IMR-90 (cell line): ENCODE measurements at regions not wholly inside any gene's neighbourhood (a gene's known extent, or its start where the extent isn't known, plus 50 kb on each side); places are given as distances from the start of the nearest gene placed in this dataset.

ENCODE experiments used
- ATAC-seq: fragments of 200-7000 bp; cut with Tn5 transposase; 2 replicates; pipeline ENCODE4 v1.9.1; 2020; ENCODE audit warnings: low read depth, mild to moderate bottlenecking, moderate library complexity
- BruUV-seq: library from RNA; stranded (reverse); fragments of 400-500 nt; replicated peaks from 2 replicates; lab custom pipeline; 2021; lab: Mats Ljungman, UMichigan
- CTCF ChIA-PET: fragments of 300-600 bp; formaldehyde crosslinking; extraction: SDS; loops from one replicate; lab custom pipeline; 2021; ENCODE audit warnings: antibody characterized with exemption; lab: Yijun Ruan, JAX
- POLR2A ChIA-PET: fragments of 300-600 bp; sonication (Branson Sonifier 250); formaldehyde crosslinking; loops from one replicate; lab custom pipeline; 2022; ENCODE audit warnings: antibody characterized with exemption; ENCODE audit not compliant: unreplicated experiment; lab: Charles Lee
- DNase-seq: peaks from one replicate; pipeline ENCODE4 v3.0.0; 2013
- H2AFZ ChIP-seq: replicated peaks from 2 replicates; pipeline ENCODE3; 2013; ENCODE audit warnings: low read length, mild to moderate bottlenecking; ENCODE audit not compliant: poor library complexity
- H2AK5ac ChIP-seq: 2 replicates; pipeline ENCODE4 v1.6.1; 2013; ENCODE audit warnings: low read depth, low read length, inconsistent platforms
- H2AK9ac ChIP-seq: replicated peaks from 2 replicates; pipeline ENCODE3; 2013; ENCODE audit warnings: mild to moderate bottlenecking, low read depth, low read length, moderate library complexity; ENCODE audit not compliant: poor library complexity
- H2BK120ac ChIP-seq: 2 replicates; pipeline ENCODE4 v1.6.1; 2013; ENCODE audit warnings: low read depth, low read length, inconsistent platforms
- H2BK15ac ChIP-seq: 3 replicates; pipeline ENCODE4 v1.6.1; 2013; ENCODE audit warnings: low read depth, low read length, inconsistent platforms
- H2BK20ac ChIP-seq: 2 replicates; pipeline ENCODE4 v1.6.1; 2013; ENCODE audit warnings: low read depth, mild to moderate bottlenecking, inconsistent platforms, low read length, moderate library complexity
- H2BK5ac ChIP-seq: 2 replicates; pipeline ENCODE4 v1.6.1; 2013; ENCODE audit warnings: mild to moderate bottlenecking, low read depth, low read length, inconsistent platforms; ENCODE audit not compliant: poor library complexity, severe bottlenecking
- H3K14ac ChIP-seq: replicated peaks from 2 replicates; pipeline ENCODE4 v1.6.1; 2013; ENCODE audit warnings: low read depth, low read length, inconsistent platforms
- H3K18ac ChIP-seq: 2 replicates; pipeline ENCODE4 v1.6.1; 2013; ENCODE audit warnings: low read depth, low read length, control low read depth
- H3K23ac ChIP-seq: 2 replicates; pipeline ENCODE4 v1.6.1; 2013; ENCODE audit warnings: low read depth, low read length, inconsistent platforms
- H3K27ac ChIP-seq: 2 replicates; pipeline ENCODE4 v1.5.1; 2013; ENCODE audit warnings: mild to moderate bottlenecking, control low read depth, low read length; ENCODE audit not compliant: insufficient read depth
- H3K27me3 ChIP-seq: 2 replicates; pipeline ENCODE4 v1.6.1; 2013; ENCODE audit warnings: low read length; ENCODE audit not compliant: control insufficient read depth, insufficient read depth
- H3K36me3 ChIP-seq: 2 replicates; pipeline ENCODE4 v1.6.1; 2013; ENCODE audit warnings: low read length, mixed read lengths; ENCODE audit not compliant: control insufficient read depth, insufficient read depth
- H3K4ac ChIP-seq: 2 replicates; pipeline ENCODE4 v1.6.1; 2013; ENCODE audit warnings: low read depth, low read length, inconsistent platforms
- H3K4me1 ChIP-seq: 2 replicates; pipeline ENCODE4 v1.6.1; 2013; ENCODE audit warnings: low read length, mixed read lengths; ENCODE audit not compliant: control insufficient read depth, insufficient read depth
- H3K4me2 ChIP-seq: 2 replicates; pipeline ENCODE4 v1.6.1; 2013; ENCODE audit warnings: low read depth, mild to moderate bottlenecking, control low read depth, low read length, moderate library complexity
- H3K4me3 ChIP-seq: 2 replicates; pipeline ENCODE4 v1.5.1; 2013; ENCODE audit warnings: low read depth, mild to moderate bottlenecking, control low read depth, low read length, moderate library complexity; ENCODE audit not compliant: insufficient read depth
- H3K56ac ChIP-seq: 2 replicates; pipeline ENCODE4 v1.6.1; 2013; ENCODE audit warnings: low read length, inconsistent platforms; ENCODE audit not compliant: insufficient read depth; ENCODE audit errors: extremely low read depth
- H3K79me1 ChIP-seq, 2 experiments: 2 replicates each; pipeline ENCODE4 v1.6.1; 2013; ENCODE audit warnings: low read length in 2 of 2, inconsistent platforms in 1 of 2, low read depth in 1 of 2
- H3K9ac ChIP-seq: 2 replicates; pipeline ENCODE4 v1.6.1; 2013; ENCODE audit warnings: low read depth, low read length, control low read depth
- H3K9me1 ChIP-seq: 2 replicates; pipeline ENCODE4 v1.6.1; 2013; ENCODE audit warnings: low read length, inconsistent platforms; ENCODE audit not compliant: insufficient read depth
- H3K9me3 ChIP-seq: 2 replicates; pipeline ENCODE4 v1.6.1; 2013; ENCODE audit warnings: low read length; ENCODE audit not compliant: control insufficient read depth, insufficient read depth
- H4K20me1 ChIP-seq: 2 replicates; pipeline ENCODE4 v1.6.1; 2013; ENCODE audit warnings: low read length, inconsistent platforms; ENCODE audit not compliant: insufficient read depth
- H4K5ac ChIP-seq: 2 replicates; pipeline ENCODE4 v1.6.1; 2013; ENCODE audit warnings: mild to moderate bottlenecking, low read depth, low read length, control low read depth
- H4K8ac ChIP-seq, 2 experiments: 2 replicates each; pipeline ENCODE4 v1.6.1; 2013; ENCODE audit warnings: low read depth in 2 of 2, low read length in 2 of 2, control low read depth in 1 of 2, inconsistent platforms in 1 of 2
- H4K91ac ChIP-seq: 2 replicates; pipeline ENCODE4 v1.6.1; 2013; ENCODE audit warnings: low read depth, low read length, inconsistent platforms; ENCODE audit not compliant: insufficient read depth
- BHLHE40 ChIP-seq: fragments of 150-350 bp; IDR thresholded peaks from 2 replicates; pipeline ENCODE4 v1.6.1; 2016; ENCODE audit warnings: mild to moderate bottlenecking, low read depth, low read length
- CEBPB ChIP-seq: IDR thresholded peaks from 2 replicates; pipeline ENCODE4 v1.6.1; 2012; ENCODE audit warnings: low read depth, low read length, improper control_type of control experiment
- CHD1 ChIP-seq: IDR thresholded peaks from 2 replicates; pipeline ENCODE4 v1.6.1; 2012; ENCODE audit warnings: low read depth, low read length, improper control_type of control experiment
- CTCF ChIP-seq: conservative IDR thresholded peaks from 2 replicates; pipeline ENCODE4 v1.5.1; 2012; ENCODE audit warnings: mild to moderate bottlenecking, low read depth, low read length, improper control_type of control experiment
- ELK1 ChIP-seq: fragments of 150-350 bp; IDR thresholded peaks from 2 replicates; pipeline ENCODE4 v1.6.1; 2016; ENCODE audit warnings: low read depth, mild to moderate bottlenecking, low read length, moderate library complexity, borderline replicate concordance
- FOS ChIP-seq: fragments of 150-350 bp; IDR thresholded peaks from 2 replicates; pipeline ENCODE4 v1.6.1; 2016; ENCODE audit warnings: low read depth, low read length
- MAFK ChIP-seq: IDR thresholded peaks from 2 replicates; pipeline ENCODE4 v1.6.1; 2012; ENCODE audit warnings: low read depth, low read length, improper control_type of control experiment
- MAZ ChIP-seq: IDR thresholded peaks from 2 replicates; pipeline ENCODE4 v1.6.1; 2012; ENCODE audit warnings: low read depth, mild to moderate bottlenecking, low read length, improper control_type of control experiment, moderate library complexity, borderline replicate concordance
- MXI1 ChIP-seq: IDR thresholded peaks from 2 replicates; pipeline ENCODE4 v1.6.1; 2012; ENCODE audit warnings: low read depth, mild to moderate bottlenecking, low read length, moderate library complexity, borderline replicate concordance
- NFE2L2 ChIP-seq: fragments of 150-350 bp; IDR thresholded peaks from 2 replicates; pipeline ENCODE4 v1.6.1; 2016; ENCODE audit warnings: low read depth, mild to moderate bottlenecking, low read length
- POLR2A ChIP-seq: IDR thresholded peaks from 2 replicates; pipeline ENCODE4 v1.6.1; 2012; ENCODE audit warnings: mild to moderate bottlenecking, low read depth, low read length
- RAD21 ChIP-seq: IDR thresholded peaks from 2 replicates; pipeline ENCODE4 v1.6.1; 2012; ENCODE audit warnings: low read length, improper control_type of control experiment
- RCOR1 ChIP-seq: IDR thresholded peaks from 2 replicates; pipeline ENCODE4 v1.6.1; 2012; ENCODE audit warnings: mild to moderate bottlenecking, low read length, improper control_type of control experiment; ENCODE audit not compliant: insufficient replicate concordance
- RFX5 ChIP-seq: IDR thresholded peaks from 2 replicates; pipeline ENCODE4 v1.8.0; 2012; ENCODE audit warnings: low read depth, mild to moderate bottlenecking, low read length, moderate library complexity
- SMC3 ChIP-seq: fragments of 150-350 bp; IDR thresholded peaks from 2 replicates; pipeline ENCODE4 v1.6.1; 2016; ENCODE audit warnings: low read depth, mild to moderate bottlenecking, antibody characterized with exemption, low read length, moderate library complexity
- USF2 ChIP-seq: fragments of 150-350 bp; IDR thresholded peaks from 2 replicates; pipeline ENCODE4 v1.6.1; 2017; ENCODE audit warnings: mild to moderate bottlenecking, antibody characterized with exemption, low read length, low read depth
- dilution Hi-C: fragments of 300-500 bp; cut with HindIII; formaldehyde crosslinking; loops from one replicate; pipeline ENCODE4 v1.14.3; 2018; ENCODE audit warnings: low sequenced_read_pairs; ENCODE audit not compliant: unreplicated experiment
- in situ Hi-C: fragments of 300-500 bp; cut with MboI; formaldehyde crosslinking; loops from 3 replicates; pipeline ENCODE4 v1.14.3; 2019; ENCODE audit warnings: low sequenced_read_pairs, inconsistent platforms, mixed read lengths
- intact Hi-C: fragments of 100-400 bp; cut with micrococcal nuclease; formaldehyde crosslinking; loops from 2 replicates; pipeline ENCODE4 v1.10.0; 2022

- H4K8ac ChIP-seq, result no peak overlapping the region
- H3K9me3 ChIP-seq, result no peaks in the 10 kb centered on the region
- no peak overlapping the region for H3K56ac ChIP-seq
- no peak overlapping the region for H2AK9ac ChIP-seq
- H4K91ac ChIP-seq, result no peak overlapping the region
- no peak overlapping the region for H3K4me3 ChIP-seq
- dilution Hi-C loops, result no loop called here
- no peaks in the 10 kb centered on the region for H3K4me1 ChIP-seq
- H3K4me2 ChIP-seq, result no peak overlapping the region
- no peak overlapping the region for H2BK120ac ChIP-seq
- CTCF ChIA-PET, result no interaction called here
- no peak overlapping the region for H2AFZ ChIP-seq
- ATAC-seq, result no peak
- no peaks in the 10 kb centered on the region for H4K20me1 ChIP-seq
- POLR2A ChIA-PET, result no interaction called here
- intact Hi-C loops, result no loop called here
- no peaks in the 10 kb centered on the region for H3K9me1 ChIP-seq
- no peak overlapping the region for H3K14ac ChIP-seq
- H2BK5ac ChIP-seq, result no peak overlapping the region
- no peak for DNase-seq
- no peak overlapping the region for H3K9ac ChIP-seq
- no peak overlapping the region for H4K5ac ChIP-seq
- no TSS peak for BruUV-seq
- H2BK20ac ChIP-seq, result no peak overlapping the region
- H3K18ac ChIP-seq, result no peak overlapping the region
- no peak overlapping the region for H3K4ac ChIP-seq
- no peak overlapping the region for H2AK5ac ChIP-seq
- peaks cover 3% of the 10 kb centered on the region; the same call in 1 of the 2 replicates for H3K27me3 ChIP-seq
- TF ChIP-seq CEBPB (no peak), RFX5 (no peak), MAFK (no peak), MXI1 (no peak), BHLHE40 (no peak), RCOR1 (no peak), ELK1 (no peak), POLR2A (no peak), NFE2L2 (no peak), USF2 (no peak), CTCF (no peak), SMC3 (no peak), CHD1 (no peak), MAZ (no peak), RAD21 (no peak), FOS (no peak)
- no peak overlapping the region for H2BK15ac ChIP-seq
- no peak overlapping the region for H3K23ac ChIP-seq
- H3K79me1 ChIP-seq, result no peaks in the 10 kb centered on the region
- no peak overlapping the region for H3K27ac ChIP-seq
- in situ Hi-C loops, result no loop called here
- H3K36me3 ChIP-seq, result no peaks in the 10 kb centered on the region
Measured at GRCh38 chr7:42485301-42485766, 248.3 kb upstream of the GLI3 start.
